Central memory CD8-positive, alpha-beta T cell (primary cell): ENCODE measurements at regions not wholly inside any gene's neighbourhood (a gene's known extent, or its start where the extent isn't known, plus 50 kb on each side); places are given as distances from the start of the nearest gene placed in this dataset.

Experiments
- ATAC-seq: fragments of 150-1000 bp; cut with Tn5 transposase; replicated peaks from 2 replicates; pipeline ENCODE4 v1.10.0; 2022; ENCODE audit warnings: mild to moderate bottlenecking, moderate FRiP score, moderate number of reproducible peaks; ENCODE audit not compliant: poor library complexity, severe bottlenecking; ENCODE audit errors: extremely low read depth
- DNase-seq, 2 donors: peaks; one replicate each; pipeline ENCODE4 v3.0.0; 2021; ENCODE audit warnings: low spot score in 2 of 2
- H3K27ac Mint-ChIP-seq: one replicate; pipeline ENCODE4 v1.8.0; 2022; ENCODE audit warnings: low read depth, mild to moderate bottlenecking, moderate library complexity, mixed read lengths
- H3K27me3 Mint-ChIP-seq: one replicate; pipeline ENCODE4 v1.8.0; 2022; ENCODE audit warnings: mixed read lengths
- H3K36me3 Mint-ChIP-seq: one replicate; pipeline ENCODE4 v1.8.0; 2022; ENCODE audit warnings: mild to moderate bottlenecking, moderate library complexity, mixed read lengths; ENCODE audit not compliant: insufficient read depth
- H3K4me1 Mint-ChIP-seq: one replicate; pipeline ENCODE4 v1.8.0; 2022; ENCODE audit warnings: mixed read lengths
- H3K4me3 Mint-ChIP-seq: one replicate; pipeline ENCODE4 v1.8.0; 2022; ENCODE audit warnings: mild to moderate bottlenecking, moderate library complexity, mixed read lengths
- H3K9me3 Mint-ChIP-seq: one replicate; pipeline ENCODE4 v1.8.0; 2022; ENCODE audit warnings: mixed read lengths

DNA sequence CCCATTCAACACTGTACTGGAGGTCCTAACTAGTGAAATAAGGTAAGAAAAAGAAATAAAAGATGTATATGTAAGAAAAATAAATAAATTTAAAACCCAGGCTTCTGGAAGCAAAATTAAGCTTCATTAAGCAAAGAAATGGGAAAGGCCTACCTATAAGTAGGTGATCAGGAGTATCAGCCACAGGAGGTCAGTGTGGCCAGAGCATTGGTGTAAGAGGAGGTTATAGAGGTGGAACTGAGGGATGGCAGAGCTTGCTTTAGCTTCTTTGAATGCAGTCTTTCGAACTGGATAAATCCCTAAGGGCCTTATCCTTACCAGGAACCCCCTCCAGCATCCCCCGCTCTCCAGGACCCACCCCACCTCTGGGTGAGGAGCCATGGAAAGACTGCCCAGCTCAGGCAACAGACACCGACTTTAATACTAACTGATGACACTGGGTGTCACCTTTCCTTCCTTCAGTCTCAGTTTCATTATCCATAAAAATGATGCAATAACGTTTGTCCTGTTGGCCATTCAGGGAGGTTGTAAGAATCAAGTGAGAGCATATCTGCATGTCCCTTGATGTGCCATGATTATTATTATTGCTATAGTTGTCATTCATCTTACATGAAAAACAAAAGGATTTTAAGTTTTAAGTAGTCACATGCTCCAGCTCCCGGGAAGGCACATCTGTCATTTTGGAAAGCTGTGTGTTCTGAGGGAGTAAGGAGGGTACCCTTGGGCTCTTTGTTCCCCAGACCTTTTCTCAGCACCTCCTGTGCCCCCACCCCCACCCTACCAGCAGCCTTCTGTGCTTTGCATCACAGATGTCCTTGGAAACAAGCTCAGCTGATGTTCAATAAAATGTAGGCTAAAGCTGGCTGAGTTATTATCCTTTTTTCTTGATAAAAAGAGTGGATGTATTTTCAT, 50.8 kb upstream of the CTNNA1 start:
- ATAC-seq (no peak), DNase-seq (no peak)
- H3K27me3 Mint-ChIP-seq: peaks cover 88% of the 10 kb centered on the region
- no peaks in the 10 kb centered on the region for H3K4me1 Mint-ChIP-seq
- no peak overlapping the region for H3K27ac Mint-ChIP-seq
- no peaks in the 10 kb centered on the region for H3K36me3 Mint-ChIP-seq
- no peaks in the 10 kb centered on the region for H3K9me3 Mint-ChIP-seq
- H3K4me3 Mint-ChIP-seq: no peak overlapping the region

DNA sequence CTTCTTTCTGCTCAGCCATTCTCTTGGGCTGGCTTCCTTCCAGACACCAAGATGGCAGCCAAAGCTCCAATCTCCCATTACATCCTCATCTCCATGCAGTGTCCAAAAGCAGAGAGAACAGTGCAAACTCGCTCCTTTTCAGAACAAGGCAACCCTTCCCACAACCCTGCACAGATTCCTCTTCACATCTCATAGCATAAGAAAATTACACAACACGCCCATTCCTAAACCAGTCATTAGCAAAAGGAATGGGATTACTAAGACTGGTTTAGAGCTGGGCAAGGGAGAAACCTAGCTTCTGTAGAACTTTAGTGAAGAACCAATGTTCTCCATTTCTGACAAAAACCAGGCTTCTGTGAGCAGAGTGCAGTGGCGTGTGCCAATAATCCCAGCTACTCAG, 51.5 kb upstream of the CTNNA1 start:
- ATAC-seq: no peak

DNA sequence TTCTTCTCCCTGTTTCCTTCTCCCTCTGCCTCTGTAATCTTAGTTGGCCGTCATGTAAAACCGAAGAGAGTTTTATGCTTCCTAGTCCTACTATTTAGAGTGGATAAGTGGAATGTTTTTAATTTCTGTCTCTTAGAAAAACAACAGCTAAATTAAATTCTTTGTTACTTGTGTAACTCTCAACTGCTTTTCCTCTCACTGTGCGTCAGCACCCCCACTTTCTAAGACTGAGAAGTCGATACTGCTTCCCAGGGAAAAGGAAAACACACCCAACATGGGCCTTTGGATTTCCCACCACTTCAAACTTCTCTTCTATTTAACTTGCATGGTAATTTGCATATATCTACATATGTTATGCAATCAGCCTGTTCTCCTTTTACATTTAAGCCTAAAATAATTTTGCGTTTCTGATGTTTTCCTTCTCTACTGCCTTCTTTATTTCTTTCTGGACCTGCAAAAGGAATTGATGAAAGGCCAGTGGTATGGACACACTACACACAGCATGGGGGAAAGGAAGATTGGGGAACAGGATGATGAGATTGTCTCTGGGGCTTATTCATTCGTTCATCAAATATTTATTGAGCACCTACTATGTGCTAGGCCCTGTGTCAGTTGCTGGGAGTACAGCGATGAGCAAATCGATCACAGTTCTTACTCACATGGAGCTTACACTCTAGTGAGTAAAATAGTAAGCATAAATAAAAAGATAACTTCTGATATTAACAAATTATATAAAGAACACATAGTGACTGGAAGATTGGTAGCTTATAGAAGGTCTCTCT, 52.5 kb upstream of the CTNNA1 start:
- H3K27me3 Mint-ChIP-seq: peaks cover 73% of the 10 kb centered on the region
- H3K4me3 Mint-ChIP-seq: no peak overlapping the region
- DNase-seq (no peak), ATAC-seq (no peak)
- no peak overlapping the region for H3K27ac Mint-ChIP-seq
- H3K36me3 Mint-ChIP-seq: no peaks in the 10 kb centered on the region
- H3K4me1 Mint-ChIP-seq: no peaks in the 10 kb centered on the region
- no peaks in the 10 kb centered on the region for H3K9me3 Mint-ChIP-seq

More for the DNA sequence above, 51.5 kb upstream of the CTNNA1 start:
- no peaks in the 10 kb centered on the region for H3K4me1 Mint-ChIP-seq
- no peaks in the 10 kb centered on the region for H3K36me3 Mint-ChIP-seq
- no peak overlapping the region for H3K4me3 Mint-ChIP-seq
- H3K27ac Mint-ChIP-seq: no peak overlapping the region
- DNase-seq: no peak
- H3K9me3 Mint-ChIP-seq: no peaks in the 10 kb centered on the region
- H3K27me3 Mint-ChIP-seq: peaks cover 82% of the 10 kb centered on the region

DNA sequence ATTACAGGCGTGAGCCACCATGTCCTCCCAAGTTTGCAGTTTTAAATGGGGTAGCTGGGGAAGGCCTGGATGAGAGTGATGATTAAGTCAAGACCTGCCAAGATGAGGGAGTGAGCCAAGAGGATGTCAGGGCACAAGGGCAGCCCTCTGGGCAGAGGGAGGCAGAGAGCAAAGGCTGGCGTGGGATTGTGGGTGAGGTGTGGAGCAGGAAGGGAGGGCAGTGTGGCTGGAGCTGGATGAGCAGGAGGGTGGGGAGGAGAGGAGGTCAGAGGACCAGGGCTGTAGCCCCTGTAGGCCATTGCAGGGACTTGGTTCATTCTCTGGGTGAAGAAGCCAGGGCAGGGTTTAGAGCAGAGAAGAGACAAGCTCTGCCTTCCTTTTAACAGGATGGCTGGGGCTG, 53.7 kb upstream of the CTNNA1 start:
- ATAC-seq (no peak), DNase-seq (no peak)
- H3K4me3 Mint-ChIP-seq: no peak overlapping the region
- no peaks in the 10 kb centered on the region for H3K4me1 Mint-ChIP-seq
- H3K9me3 Mint-ChIP-seq: no peaks in the 10 kb centered on the region
- peaks cover 60% of the 10 kb centered on the region for H3K27me3 Mint-ChIP-seq
- no peak overlapping the region for H3K27ac Mint-ChIP-seq
- no peaks in the 10 kb centered on the region for H3K36me3 Mint-ChIP-seq

DNA sequence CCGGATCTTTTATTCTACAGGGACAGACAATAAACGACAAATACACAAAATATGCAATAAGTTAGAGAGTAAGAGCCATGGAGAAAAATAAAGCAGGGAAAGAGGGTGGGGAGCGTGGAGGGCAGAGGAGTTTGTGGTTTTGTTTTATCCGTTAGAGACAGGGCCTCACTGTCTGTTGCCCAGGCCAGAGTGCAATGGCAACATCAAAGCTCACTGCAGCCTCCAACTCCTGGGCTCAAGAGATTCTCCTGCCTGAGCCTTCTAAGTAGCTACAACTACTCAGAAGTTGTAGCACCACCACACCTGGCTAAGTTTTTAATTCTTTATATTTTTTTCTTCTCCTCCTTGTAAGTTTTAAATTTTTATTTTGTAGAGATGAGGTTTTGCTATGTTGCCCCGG, 54.5 kb upstream of the CTNNA1 start:
- no peak overlapping the region for H3K4me3 Mint-ChIP-seq
- no peaks in the 10 kb centered on the region for H3K4me1 Mint-ChIP-seq
- no peaks in the 10 kb centered on the region for H3K9me3 Mint-ChIP-seq
- H3K27ac Mint-ChIP-seq: no peak overlapping the region
- peaks cover 63% of the 10 kb centered on the region for H3K27me3 Mint-ChIP-seq
- DNase-seq: no peak
- ATAC-seq: no peak
- peaks cover 2% of the 10 kb centered on the region for H3K36me3 Mint-ChIP-seq

DNA sequence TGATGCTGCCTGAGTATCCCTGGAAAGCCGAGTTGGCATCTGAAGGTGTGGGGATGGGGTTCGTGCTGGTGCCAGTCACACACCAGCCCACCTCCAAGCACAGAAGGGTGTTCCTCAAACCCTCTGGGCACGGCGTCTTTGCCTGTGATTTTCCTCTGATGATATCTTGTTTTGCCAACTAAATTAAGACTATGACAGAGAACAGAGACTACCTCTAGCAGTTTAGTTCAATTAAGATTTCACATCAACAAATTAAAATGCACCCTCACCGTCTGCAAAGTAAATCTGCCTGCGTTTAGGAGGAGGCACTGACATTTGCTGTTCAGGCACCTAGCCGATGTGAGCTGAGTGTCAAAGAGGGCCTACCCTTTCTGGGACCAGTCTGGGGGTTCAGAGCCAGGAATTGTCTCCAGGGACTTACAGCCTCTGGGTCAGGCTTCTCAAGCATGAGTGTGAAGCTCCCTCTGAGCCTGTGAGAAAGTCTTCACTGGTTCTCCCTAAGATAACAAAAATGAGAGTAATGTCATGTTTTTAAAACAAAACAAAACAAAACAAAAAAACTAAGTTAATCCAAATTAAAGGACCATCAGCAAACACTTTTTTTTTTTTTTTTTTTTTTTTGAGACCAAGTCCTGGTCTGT, 55.4 kb upstream of the CTNNA1 start:
- no peak overlapping the region for H3K4me3 Mint-ChIP-seq
- H3K27ac Mint-ChIP-seq: no peak overlapping the region
- DNase-seq (no peak), ATAC-seq (no peak)
- peaks cover 3% of the 10 kb centered on the region for H3K36me3 Mint-ChIP-seq
- no peaks in the 10 kb centered on the region for H3K4me1 Mint-ChIP-seq
- no peaks in the 10 kb centered on the region for H3K9me3 Mint-ChIP-seq
- H3K27me3 Mint-ChIP-seq: peaks cover 63% of the 10 kb centered on the region

DNA sequence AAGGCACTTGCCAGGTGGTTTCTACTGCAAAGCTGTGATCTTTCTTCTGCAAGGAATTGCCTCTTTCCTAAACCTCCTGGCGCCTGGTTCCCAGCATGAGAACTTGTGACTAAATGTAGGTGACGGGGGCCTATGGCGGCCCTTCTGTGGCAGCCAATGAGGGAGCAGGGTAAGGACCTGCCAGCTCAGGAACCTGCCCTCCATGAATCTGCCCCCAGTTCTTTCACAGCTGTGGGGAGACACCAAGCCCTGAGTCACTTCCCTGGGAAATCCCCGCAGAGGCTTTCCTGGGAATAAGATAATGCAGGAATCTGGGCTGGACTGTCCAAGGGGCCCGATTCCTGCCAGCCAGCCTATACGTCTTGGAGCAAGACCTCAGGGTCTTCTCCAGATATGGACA, 56.7 kb upstream of the CTNNA1 start:
- no peak for ATAC-seq
- Mint-ChIP-seq H3K27me3 (peaks cover 63% of the 10 kb centered on the region), H3K4me3 (no peak overlapping the region), H3K9me3 (no peaks in the 10 kb centered on the region), H3K4me1 (no peaks in the 10 kb centered on the region), H3K36me3 (peaks cover 3% of the 10 kb centered on the region), H3K27ac (no peak overlapping the region)
- DNase-seq: no peak

DNA sequence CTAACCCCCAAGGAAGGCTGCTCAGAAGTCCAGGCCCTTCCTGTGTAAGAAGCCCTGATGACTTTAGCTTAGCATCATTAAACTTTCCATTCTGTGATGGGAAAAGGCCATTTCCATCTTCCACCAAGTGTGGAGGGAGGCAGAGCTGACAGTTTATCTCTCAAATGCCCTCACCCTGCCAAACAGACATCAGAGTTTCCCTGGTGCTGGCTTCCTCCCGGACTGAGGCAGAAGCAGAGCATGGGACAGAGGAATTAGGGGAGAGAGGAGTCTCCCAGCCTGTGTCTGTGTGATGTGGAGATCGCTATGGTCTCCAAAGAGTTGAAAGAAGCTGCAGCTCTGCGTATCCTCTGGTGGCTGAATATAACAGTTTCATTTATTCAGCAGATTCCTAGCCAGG, 57.4 kb upstream of the CTNNA1 start:
- H3K27ac Mint-ChIP-seq: no peak overlapping the region
- ATAC-seq (no peak), DNase-seq (no peak)
- H3K27me3 Mint-ChIP-seq: peaks cover 63% of the 10 kb centered on the region
- no peaks in the 10 kb centered on the region for H3K4me1 Mint-ChIP-seq
- no peaks in the 10 kb centered on the region for H3K9me3 Mint-ChIP-seq
- H3K36me3 Mint-ChIP-seq: peaks cover 3% of the 10 kb centered on the region
- no peak overlapping the region for H3K4me3 Mint-ChIP-seq

DNA sequence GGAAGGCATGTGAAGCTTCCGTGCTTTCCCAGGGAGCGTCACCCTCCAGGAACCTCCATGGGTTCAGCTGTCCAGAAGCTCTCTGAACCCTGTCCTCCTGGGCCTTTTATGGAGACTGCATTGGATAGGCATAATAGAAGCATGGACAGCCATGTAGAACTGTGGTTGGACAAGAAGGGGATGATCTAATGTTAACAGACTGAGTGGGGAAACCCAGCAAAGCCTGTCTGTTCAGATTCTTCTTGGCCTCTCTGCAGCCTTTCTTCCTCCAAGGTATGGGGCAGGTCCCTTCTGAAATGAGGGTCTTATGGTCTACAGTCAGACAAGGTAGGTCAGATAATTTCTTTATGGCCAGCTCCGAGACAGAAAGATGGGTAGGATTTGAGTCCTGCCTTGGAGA, 59.1 kb upstream of the CTNNA1 start:
- H3K27ac Mint-ChIP-seq: no peak overlapping the region
- no peak for ATAC-seq
- peaks cover 3% of the 10 kb centered on the region for H3K36me3 Mint-ChIP-seq
- H3K9me3 Mint-ChIP-seq: no peaks in the 10 kb centered on the region
- peaks cover 54% of the 10 kb centered on the region for H3K27me3 Mint-ChIP-seq
- H3K4me1 Mint-ChIP-seq: no peaks in the 10 kb centered on the region
- no peak overlapping the region for H3K4me3 Mint-ChIP-seq
- DNase-seq: no peak

DNA sequence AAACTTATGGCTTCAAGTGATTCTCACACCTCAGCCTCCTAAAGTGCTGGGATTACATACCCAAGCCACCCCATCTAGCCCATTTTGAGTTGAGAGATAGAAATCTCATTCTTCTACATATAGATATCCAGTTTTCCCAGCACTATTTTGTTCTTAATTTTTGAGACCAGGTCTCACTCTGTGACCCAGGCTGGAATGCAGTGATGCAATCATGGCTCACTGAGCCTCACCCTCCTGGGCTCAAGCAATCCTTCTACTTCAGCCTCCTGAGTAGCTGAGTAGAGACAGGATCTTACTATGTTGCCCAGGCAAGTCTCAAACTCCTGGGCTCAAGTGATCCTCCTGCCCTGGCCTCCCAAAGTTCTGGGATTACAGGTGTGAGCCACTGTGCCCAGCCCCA, 60.9 kb upstream of the CTNNA1 start:
- ATAC-seq (no peak), DNase-seq (no peak)
- Mint-ChIP-seq H3K27me3 (peaks cover 54% of the 10 kb centered on the region), H3K9me3 (no peaks in the 10 kb centered on the region), H3K27ac (no peak overlapping the region), H3K4me3 (no peak overlapping the region), H3K4me1 (no peaks in the 10 kb centered on the region), H3K36me3 (peaks cover 3% of the 10 kb centered on the region)

DNA sequence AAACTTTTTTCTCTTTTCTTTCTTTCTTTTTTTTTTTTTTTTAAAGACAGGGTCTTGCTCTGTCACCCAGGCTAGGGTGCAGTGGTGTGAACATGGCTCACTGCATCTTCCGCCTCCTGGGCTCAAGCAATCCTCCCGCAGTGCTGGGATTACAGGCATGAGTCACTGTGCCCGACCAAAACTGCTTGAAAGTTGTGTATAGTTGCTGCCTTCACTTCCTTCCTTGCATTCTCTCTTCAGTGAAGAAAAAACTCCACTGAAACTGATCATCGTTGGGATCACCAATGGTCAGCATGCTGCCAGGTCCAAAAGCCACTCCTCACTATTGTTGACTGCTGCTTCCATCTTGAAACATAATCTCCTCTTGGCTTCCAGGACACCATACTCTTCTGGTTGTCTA, 66.6 kb upstream of the CTNNA1 start:
- no peaks in the 10 kb centered on the region for H3K9me3 Mint-ChIP-seq
- H3K4me1 Mint-ChIP-seq: no peaks in the 10 kb centered on the region

DNA sequence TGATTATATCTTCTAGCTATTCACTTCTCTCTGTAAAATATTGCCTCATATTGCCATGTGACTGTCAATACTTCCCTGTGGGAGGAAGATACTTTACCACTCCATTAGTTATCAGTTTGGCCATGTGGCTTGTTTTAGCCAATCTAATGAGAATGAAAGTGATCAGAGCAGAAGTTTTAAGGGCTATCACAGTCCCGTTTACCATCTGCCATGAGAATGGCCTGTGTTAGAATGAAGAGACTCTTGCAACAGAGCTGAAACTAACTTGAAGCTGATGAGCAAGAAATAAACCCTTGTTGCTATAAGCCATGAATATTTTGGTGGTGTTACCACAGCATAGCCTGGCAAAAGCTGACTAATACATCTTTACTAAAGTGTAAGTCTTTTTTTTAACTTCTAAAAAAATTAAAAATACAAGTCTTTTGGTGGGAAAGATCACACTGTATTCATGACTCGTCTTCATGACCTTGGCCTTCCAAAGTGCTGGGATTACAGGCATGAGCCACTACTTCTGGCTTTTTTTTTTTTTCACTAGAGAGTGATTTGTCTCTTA, 68.0 kb upstream of the CTNNA1 start:
- H3K27me3 Mint-ChIP-seq: peaks cover 81% of the 10 kb centered on the region

More for the DNA sequence above, 66.6 kb upstream of the CTNNA1 start:
- Mint-ChIP-seq H3K36me3 (no peaks in the 10 kb centered on the region), H3K4me3 (no peak overlapping the region), H3K27ac (no peak overlapping the region), H3K27me3 (peaks cover 81% of the 10 kb centered on the region)
- DNase-seq (no peak), ATAC-seq (no peak)

More for the DNA sequence above, 68.0 kb upstream of the CTNNA1 start:
- Mint-ChIP-seq H3K36me3 (no peaks in the 10 kb centered on the region), H3K9me3 (no peaks in the 10 kb centered on the region), H3K4me3 (no peak overlapping the region), H3K4me1 (no peaks in the 10 kb centered on the region), H3K27ac (no peak overlapping the region)
- ATAC-seq (no peak), DNase-seq (no peak)
